ENCODE measurements at regions not wholly inside any gene's neighbourhood (a gene's known extent, or its start where the extent isn't known, plus 50 kb on each side); places are given as distances from the start of the nearest gene placed in this dataset.

DNA sequence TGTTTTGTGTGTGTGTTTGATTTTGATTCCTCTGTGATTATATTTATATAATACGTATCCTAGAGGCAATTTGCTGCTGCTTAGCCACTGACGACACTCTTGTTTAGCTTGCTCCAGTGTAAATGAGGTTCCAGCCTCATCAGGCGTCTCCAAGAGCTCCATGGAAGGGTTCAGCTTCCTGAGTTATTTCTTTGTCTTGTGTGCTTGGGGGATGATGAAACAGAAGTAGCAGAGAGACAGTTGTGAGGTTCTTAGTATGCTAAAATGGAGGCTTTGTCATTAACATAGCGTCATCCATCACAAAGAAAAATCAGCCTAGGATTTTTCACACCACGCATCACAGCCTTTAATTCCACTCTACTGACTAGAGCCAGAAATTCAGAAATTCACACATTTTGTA lies 85.1 kb downstream of the KLF6 start:
- TF ChIP-seq, protein P1, sequence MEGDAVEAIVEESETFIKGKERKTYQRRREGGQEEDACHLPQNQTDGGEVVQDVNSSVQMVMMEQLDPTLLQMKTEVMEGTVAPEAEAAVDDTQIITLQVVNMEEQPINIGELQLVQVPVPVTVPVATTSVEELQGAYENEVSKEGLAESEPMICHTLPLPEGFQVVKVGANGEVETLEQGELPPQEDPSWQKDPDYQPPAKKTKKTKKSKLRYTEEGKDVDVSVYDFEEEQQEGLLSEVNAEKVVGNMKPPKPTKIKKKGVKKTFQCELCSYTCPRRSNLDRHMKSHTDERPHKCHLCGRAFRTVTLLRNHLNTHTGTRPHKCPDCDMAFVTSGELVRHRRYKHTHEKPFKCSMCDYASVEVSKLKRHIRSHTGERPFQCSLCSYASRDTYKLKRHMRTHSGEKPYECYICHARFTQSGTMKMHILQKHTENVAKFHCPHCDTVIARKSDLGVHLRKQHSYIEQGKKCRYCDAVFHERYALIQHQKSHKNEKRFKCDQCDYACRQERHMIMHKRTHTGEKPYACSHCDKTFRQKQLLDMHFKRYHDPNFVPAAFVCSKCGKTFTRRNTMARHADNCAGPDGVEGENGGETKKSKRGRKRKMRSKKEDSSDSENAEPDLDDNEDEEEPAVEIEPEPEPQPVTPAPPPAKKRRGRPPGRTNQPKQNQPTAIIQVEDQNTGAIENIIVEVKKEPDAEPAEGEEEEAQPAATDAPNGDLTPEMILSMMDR (IDR thresholded peaks at IDR 0.05), result no peak
- TF ChIP-seq EZH2 (IDR thresholded peaks at IDR 0.05; ENCODE audit: borderline replicate concordance, insufficient read depth, low read depth, low read length, poor library complexity, severe bottlenecking), result no peak

All from B cell (primary cell).